ENCODE measurements at regions not wholly inside any gene's neighbourhood (a gene's known extent, or its start where the extent isn't known, plus 50 kb on each side); places are given as distances from the start of the nearest gene placed in this dataset.

- no peak overlapping the region for H3K27ac ChIP-seq (ENCODE audit: insufficient read depth, low read length)
- no peak overlapping the region for H3K56ac ChIP-seq (ENCODE audit: extremely low read depth, insufficient read depth, low read length)
- CTCF ChIA-PET: interaction anchor here (0.6 to 0.8 kb wide), 2 partner anchors 21 to 220 kb away, joined by 4 to 6 read pairs; no protein-coding TSS in a partner anchor
- in situ Hi-C loops (cut with MboI; ENCODE audit: low sequenced_read_pairs) (no loop called here), dilution Hi-C loops (cut with HindIII; ENCODE audit: low sequenced_read_pairs, unreplicated experiment) (no loop called here), intact Hi-C loops (cut with micrococcal nuclease) (loop anchor here (1.0 to 2.0 kb wide), 2 partner anchors 138 to 621 kb away; no protein-coding TSS in a partner anchor)
- no peak overlapping the region for H2BK5ac ChIP-seq (ENCODE audit: low read depth, low read length, poor library complexity, severe bottlenecking)
- H2AK5ac ChIP-seq (ENCODE audit: low read depth, low read length): no peak overlapping the region
- no peak overlapping the region for H3K9ac ChIP-seq (ENCODE audit: low read depth, low read length)
- H4K5ac ChIP-seq (ENCODE audit: low read depth, low read length): no peak overlapping the region
- 60% methylated on average over 2 of the region's 11 CpGs; no CpG with 5 or more reads in 1 of the 2 experiments for WGBS, 2 experiments (ENCODE audit: extremely low coverage in 2 of 2, insufficient read length in 1 of 2)
- no peaks in the 10 kb centered on the region for H3K9me3 ChIP-seq (ENCODE audit: control insufficient read depth, insufficient read depth, low read length)
- no peaks in the 10 kb centered on the region for H4K20me1 ChIP-seq (ENCODE audit: insufficient read depth, low read length)
- H3K36me3 ChIP-seq (ENCODE audit: control insufficient read depth, insufficient read depth, low read length): no peaks in the 10 kb centered on the region
- DNase-seq: no peak
- no peak overlapping the region for H2BK15ac ChIP-seq (ENCODE audit: low read depth, low read length)
- H2AFZ ChIP-seq (replicated peaks; ENCODE audit: low read length, poor library complexity): peak overlapping the region; percentile 59
- POLR2A ChIA-PET (ENCODE audit: unreplicated experiment): no interaction called here
- no peak overlapping the region for H3K14ac ChIP-seq (replicated peaks; ENCODE audit: low read depth, low read length)
- H3K4me3 ChIP-seq (ENCODE audit: insufficient read depth, low read depth, low read length): no peak overlapping the region
- no peaks in the 10 kb centered on the region for H3K9me1 ChIP-seq (ENCODE audit: insufficient read depth, low read length)
- no peak for ATAC-seq (ENCODE audit: low read depth)
- no peak overlapping the region for H2AK9ac ChIP-seq (replicated peaks; ENCODE audit: low read depth, low read length, poor library complexity)
- TF ChIP-seq BHLHE40 (IDR thresholded peaks at IDR 0.05; ENCODE audit: low read depth, low read length) (no peak), MAFK (IDR thresholded peaks at IDR 0.05; ENCODE audit: low read depth, low read length) (no peak), MXI1 (IDR thresholded peaks at IDR 0.05; ENCODE audit: borderline replicate concordance, low read depth, low read length) (no peak), ELK1 (IDR thresholded peaks at IDR 0.05; ENCODE audit: borderline replicate concordance, low read depth, low read length) (no peak), USF2 (IDR thresholded peaks at IDR 0.05; ENCODE audit: low read depth, low read length) (no peak), RCOR1 (IDR thresholded peaks at IDR 0.05; ENCODE audit: insufficient replicate concordance, low read length) (no peak), RAD21 (IDR thresholded peaks at IDR 0.05; ENCODE audit: low read length) (no peak), MAZ (IDR thresholded peaks at IDR 0.05; ENCODE audit: borderline replicate concordance, low read depth, low read length) (no peak), SMC3 (IDR thresholded peaks at IDR 0.05; ENCODE audit: low read depth, low read length) (no peak)
- H3K23ac ChIP-seq (ENCODE audit: low read depth, low read length): no peak overlapping the region
- no peaks in the 10 kb centered on the region for H3K79me1 ChIP-seq (ENCODE audit: low read depth in 1 of 2, low read length in 2 of 2)
- peaks cover 43% of the 10 kb centered on the region for H3K27me3 ChIP-seq (ENCODE audit: control insufficient read depth, insufficient read depth, low read length)
- H3K4ac ChIP-seq (ENCODE audit: low read depth, low read length): no peak overlapping the region
- H3K4me1 ChIP-seq (ENCODE audit: control insufficient read depth, insufficient read depth, low read length): no peaks in the 10 kb centered on the region
- no TSS peak for BruUV-seq (replicated peaks)
- H4K91ac ChIP-seq (ENCODE audit: insufficient read depth, low read depth, low read length): no peak overlapping the region
- no peak overlapping the region for H2BK20ac ChIP-seq (ENCODE audit: low read depth, low read length)
- no peak overlapping the region for H4K8ac ChIP-seq (ENCODE audit: low read depth in 2 of 2, low read length in 2 of 2)
- H3K18ac ChIP-seq (ENCODE audit: low read depth, low read length): no peak overlapping the region
- H2BK120ac ChIP-seq (ENCODE audit: low read depth, low read length): no peak overlapping the region
- H3K4me2 ChIP-seq (ENCODE audit: low read depth, low read length): no peak overlapping the region
Measured at GRCh38 chr20:24780674-24781417, 168.2 kb upstream of the CST7 start.
